NCI-H1048 (cell line): ENCODE measurements at regions not wholly inside any gene's neighbourhood (a gene's known extent, or its start where the extent isn't known, plus 50 kb on each side); places are given as distances from the start of the nearest gene placed in this dataset.
"Not testable (repeated sequence)": the region's sequence is repeated elsewhere in the genome, so short reads cannot be mapped to it uniquely, and the experiment has no call there.

ENCODE experiments used
- DNase-seq: peaks from one replicate; lab custom pipeline; 2025; lab: John Stamatoyannopoulos, UW

GRCh38 chr21:38041493-38041892 is 125.2 kb upstream of the KCNJ6 start:
- DNase-seq: no peak

DNA sequence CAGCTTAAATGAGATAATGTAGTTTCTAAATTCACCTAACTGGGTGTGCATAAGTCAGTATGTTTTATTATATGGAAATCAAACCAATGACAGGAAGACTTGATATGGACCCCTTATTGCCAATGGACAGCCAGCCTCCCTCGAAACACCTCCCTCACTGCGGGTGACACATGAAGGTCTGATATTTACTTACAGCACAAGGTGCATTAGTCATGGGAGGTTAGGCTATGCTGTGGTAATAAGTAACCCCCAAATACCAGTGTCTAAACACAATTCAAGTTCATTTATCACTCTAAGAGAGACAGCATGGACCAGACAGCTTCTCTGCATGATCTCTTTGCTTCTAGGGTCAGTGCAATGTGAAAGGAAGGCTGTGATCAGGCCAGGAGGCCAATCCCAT is 126.0 kb upstream of the KCNJ6 start:
- DNase-seq: no peak

DNA sequence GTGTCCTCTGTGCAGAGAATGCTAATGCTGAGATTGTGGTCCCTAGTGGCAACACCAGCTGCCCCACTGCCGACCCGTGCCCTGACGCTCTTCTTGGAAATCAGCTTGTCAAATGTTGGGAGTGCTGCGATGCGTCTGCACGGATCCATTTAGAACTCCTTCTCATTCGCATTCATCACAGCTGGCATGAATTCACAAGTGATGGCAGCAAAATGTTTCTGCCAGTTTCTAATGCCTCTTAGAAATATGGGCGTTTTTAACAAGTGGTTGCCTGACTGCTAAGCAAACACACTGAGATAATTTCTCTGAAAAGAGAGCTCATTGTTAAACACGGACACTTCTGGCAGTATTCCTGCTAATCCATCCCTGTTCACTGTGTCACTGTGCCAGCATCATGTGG is 131.9 kb upstream of the KCNJ6 start:
- no peak for DNase-seq

DNA sequence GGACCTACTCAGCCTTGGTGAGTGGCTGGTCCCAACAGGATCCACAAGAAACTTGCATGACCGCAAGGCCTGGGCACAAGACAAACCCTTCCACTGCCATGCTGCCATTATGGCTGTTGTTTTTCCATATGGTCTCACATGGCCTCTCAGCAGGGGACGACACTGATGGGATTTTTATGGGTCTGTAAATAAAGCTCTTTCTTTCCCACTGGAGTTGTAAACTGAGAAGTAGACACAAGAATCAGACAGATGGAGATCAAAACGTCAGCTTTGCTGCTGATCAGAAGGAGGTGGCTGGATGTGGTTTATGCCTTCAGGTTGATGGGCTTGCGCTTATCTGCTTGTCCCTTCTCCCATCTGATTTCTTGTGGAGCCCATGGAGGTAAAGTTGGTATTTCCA is 138.1 kb upstream of the KCNJ6 start:
- no peak for DNase-seq

DNA sequence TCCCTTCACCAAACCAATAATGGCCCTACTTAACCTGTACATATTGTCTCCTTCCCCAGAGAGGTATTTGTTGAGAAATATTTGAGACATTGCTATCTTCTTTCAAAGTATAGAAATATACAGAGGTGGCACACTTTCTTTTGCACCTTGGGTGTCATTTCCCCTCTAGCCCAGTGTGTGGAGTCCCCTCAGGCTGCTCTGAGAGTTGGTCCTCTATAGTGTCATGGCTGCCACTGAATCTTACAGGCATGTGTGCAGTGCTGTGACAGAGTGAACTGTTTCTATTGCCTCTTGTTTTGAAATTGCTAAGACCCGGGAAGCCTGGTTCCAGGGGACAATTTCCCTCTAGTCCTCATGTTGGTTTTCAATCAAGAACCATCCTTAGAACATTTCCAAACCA is 140.2 kb upstream of the KCNJ6 start:
- DNase-seq: no peak

DNA sequence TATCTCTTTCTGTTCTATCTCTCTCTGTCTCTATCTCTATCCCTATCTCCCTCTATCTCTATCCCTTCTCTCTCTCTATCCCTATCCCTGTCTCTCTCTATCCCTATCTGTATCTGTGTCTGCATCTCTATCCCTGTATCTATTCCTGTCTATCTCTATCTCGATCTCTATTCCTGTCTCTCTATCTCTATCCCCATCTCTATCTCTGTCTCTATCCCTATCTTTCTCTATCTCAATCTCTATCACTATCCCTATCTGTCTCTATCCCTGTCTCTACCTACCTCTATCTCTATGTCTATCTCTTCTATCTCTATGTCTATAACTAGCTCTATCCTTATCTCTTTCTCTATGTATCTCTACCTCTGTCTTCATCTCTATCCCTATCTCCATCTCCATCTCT is 141.4 kb upstream of the KCNJ6 start:
- no peak for DNase-seq

DNA sequence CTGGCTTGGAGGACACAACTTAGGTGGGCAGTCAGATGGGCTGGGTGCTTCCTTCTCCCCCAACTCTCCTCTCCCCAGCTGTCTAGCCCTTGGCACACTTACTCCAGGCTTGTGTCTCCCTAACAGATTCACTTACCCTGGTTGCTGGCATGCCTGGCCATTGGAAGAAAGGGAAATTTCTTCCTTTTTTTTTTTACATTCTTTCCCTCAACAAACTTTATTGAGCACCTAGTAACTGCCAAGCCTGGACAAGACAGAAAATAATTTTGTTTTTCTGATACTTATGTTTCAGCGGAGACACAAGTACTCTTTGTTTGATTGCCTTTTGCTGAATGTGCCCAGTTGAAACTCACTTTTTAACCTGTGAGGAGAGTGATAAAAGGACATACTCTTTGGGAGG is 144.3 kb upstream of the KCNJ6 start:
- DNase-seq: no peak

DNA sequence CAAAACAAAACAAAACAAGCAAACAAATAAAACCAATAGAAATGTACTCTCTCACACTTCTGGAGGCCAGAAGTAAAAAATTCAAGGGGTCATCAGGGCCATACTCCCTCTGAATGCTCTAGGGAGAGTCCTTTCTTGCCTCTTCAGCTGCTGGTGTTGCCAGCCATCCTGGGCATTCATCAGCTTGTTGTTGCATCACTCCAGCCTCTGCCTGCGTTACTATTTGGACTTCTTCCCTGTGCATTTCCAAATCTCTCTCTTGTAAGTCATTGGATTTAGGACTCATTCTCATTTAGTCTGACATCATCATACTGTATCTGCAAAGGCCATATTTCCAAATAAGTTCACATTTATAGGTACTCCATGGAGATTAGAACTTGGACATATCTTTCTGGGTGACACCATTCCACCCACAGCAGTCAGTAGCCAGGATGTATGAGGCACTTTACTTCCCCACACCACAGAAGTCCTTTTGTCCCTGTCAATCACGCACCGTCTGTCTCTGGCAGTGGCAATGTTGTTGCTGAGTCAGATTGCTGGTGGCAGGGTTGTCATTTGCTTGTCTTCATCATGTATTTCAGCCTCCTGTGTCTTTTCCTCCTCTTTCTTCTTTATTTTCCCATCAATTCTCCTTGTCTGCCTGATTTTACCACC is 151.0 kb upstream of the KCNJ6 start:
- DNase-seq: no peak

GRCh38 chr21:38072489-38072888 is 156.2 kb upstream of the KCNJ6 start:
- no peak for DNase-seq

DNA sequence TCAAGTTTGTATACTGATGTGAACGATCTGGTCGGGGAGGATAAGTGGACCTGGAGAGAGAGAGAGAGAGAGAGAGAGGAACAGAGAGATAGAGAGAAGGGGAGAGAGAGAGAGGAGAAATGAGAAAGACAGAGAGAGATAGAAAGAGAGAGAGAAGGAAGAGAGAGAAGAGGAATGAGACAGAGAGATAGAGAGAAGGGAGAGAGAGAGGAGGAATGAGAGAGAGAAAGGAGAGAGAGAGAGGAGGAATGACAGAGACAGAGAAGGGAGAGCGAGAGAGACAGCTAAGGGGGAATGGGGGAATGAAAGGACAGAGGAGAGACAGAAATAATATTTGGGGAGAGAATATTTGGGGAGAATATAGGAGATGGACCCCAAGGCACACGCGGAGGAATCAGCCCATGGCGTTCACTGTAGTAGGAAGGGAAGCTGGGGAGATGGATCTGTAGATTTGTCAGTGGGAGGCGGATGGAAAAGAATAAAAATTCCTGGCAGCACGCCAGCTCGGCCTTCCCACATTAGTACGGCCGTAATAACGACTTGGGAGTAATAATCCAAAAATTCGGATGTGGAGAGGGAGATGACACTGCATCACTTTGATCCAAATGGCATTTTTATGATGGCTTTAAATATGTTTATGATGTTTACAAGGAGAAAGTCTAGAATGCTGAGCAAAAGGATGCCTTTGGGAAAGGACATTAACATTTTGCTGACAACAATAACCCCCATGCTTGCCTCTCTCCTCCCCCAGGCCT is 159.8 kb upstream of the KCNJ6 start:
- no peak for DNase-seq

GRCh38 chr21:38077569-38077968 is 161.3 kb upstream of the KCNJ6 start:
- no peak for DNase-seq

DNA sequence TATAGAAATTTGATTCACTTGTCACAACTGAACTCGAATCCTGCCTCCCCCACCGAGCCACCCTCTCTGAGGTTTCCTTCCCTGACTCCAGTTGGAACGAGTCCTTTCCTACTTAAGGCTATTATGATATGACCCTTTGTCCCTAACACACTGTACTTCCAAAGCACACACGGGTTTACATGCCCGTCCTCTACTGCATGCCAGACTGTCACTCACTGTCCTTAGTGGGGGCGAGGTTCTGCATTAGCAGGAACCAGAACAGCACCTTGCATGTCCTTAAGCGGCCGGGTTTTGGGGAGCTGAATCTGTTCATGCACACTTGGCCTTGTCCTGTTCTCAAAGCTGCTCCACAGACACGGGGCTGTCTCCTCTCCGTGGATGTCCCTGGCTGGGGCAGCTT is 164.6 kb upstream of the KCNJ6 start:
- no peak for DNase-seq

DNA sequence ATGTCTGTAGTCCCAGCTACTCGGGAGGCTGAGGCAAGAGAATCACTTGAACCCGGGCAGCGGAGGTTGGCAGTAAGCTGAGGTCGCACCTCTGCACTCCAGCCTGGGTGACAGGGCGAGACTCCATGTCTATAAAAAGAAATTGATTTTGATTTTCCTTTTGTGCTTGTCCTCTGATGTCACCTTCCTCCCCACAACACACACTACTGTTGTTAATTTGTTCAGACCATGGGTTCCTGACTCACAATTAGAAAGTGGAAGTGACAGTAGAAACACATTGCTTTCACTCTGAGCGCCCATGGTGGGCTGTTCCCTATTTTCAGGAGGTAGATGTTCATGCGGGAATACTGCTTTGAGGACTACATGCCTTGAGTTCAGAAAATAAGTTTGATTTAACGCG is 165.5 kb upstream of the KCNJ6 start:
- DNase-seq: no peak

DNA sequence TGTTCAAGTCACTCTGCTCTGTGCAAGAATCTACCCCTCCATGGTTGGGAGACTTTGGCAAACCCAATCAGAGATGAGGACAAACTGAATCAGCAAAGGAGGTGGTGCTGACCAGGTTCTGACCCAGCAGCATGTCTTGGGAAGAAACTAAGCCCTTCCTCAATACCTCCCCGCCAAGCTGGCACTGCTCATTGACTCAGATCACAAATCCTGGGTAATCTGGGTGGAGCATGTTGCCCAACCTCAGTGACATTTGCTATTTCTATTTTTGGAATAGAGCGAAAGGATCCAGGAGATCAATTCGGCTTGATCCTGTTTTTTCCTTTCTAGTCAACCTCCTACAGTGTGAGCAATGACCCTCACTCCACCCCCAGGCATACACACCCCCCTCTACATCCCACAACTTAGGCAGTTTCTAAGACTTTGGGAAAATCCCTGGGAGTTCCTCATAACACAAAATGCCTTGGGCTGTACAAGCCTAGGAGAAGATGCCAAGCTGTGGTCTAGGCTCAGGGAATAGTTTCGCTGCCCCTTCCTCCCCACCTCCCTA is 166.8 kb upstream of the KCNJ6 start:
- no peak for DNase-seq

DNA sequence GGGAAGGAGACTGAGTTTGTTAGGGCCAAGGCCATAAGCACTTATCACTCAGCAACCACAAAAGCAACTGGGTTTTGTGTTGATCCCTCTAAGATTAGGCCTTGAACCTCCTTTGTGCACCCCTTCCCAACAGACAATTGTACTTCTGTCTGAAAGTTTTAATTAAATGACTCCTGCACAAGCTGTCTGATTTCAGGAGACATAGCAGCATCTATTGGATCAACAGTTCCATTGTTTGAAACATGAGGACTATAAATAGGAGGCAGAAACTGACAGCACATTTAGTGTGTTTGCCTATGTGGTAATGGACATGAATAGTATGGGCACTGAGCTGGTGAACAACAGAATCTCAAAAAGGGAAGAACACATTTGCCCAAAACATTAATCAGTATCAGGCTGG is 167.3 kb upstream of the KCNJ6 start:
- no peak for DNase-seq

GRCh38 chr21:38086580-38086979 is 170.2 kb upstream of the KCNJ15 start:
- DNase-seq: no peak

DNA sequence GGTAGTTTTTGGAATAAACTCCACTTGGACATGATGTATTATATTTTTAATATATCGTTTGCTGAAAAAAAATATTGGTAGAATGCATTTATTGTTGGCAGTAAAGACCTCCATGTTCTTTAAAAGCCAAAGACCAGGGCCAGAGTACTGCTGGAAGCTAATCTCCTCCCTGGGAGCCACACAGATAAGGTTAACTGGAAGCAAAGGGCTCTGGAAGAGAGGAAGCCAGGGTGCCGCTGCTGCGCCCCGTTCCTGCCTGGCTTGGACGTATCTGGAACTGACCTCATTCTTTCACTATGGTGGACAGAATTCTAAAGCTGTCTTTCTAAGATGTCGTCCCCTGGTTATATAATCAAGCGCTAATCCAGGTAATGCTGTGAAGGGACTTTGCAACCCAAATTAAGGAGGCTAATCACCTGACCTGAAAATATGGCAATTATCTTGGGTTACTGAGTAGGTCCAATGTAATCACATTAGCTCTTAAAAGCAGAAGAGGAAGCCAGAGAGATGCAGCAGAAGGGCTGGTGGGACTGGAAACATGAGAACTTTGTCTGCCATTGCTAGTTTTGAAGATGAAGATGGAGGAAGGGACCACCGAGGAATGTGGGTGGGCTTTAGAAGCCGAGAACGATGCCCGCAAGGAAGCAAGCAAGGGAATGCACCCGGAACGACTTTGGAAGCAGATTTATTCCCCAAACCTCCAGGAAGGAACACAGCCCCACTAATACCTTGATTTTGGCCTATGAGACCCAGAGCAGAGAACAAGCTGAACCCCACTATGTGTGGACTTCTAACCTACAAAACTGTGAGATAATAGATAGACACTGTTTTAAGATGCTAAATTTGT is 167.7 kb upstream of the KCNJ15 start:
- DNase-seq: no peak

DNA sequence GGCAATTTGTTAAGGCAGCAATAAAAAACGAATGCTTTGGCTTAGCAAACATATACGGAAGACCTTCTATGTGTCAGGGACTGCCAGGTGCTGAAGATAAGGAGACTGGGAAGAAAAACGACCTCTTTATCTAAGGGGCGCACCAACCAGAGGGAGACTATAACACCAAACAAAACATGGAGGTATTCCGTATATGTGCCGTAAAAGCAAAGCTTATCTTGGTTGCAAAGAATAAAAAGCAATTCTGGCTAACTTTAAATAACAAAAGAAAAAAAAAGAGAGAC is 167.1 kb upstream of the KCNJ15 start:
- no peak for DNase-seq

- not testable (repeated sequence) for DNase-seq
Observed at GRCh38 chr21:38091061-38091460, 165.7 kb upstream of the KCNJ15 start.

GRCh38 chr21:38092051-38092450 is 164.7 kb upstream of the KCNJ15 start:
- no peak for DNase-seq

GRCh38 chr21:38095220-38095619 is 161.6 kb upstream of the KCNJ15 start:
- no peak for DNase-seq

GRCh38 chr21:38097789-38098188 is 159.0 kb upstream of the KCNJ15 start:
- DNase-seq: no peak

- no peak for DNase-seq
Observed at GRCh38 chr21:38112219-38112789, 144.5 kb upstream of the KCNJ15 start.
